ENCODE measurements at regions not wholly inside any gene's neighbourhood (a gene's known extent, or its start where the extent isn't known, plus 50 kb on each side); places are given as distances from the start of the nearest gene placed in this dataset.
"Not testable (repeated sequence)": the region's sequence is repeated elsewhere in the genome, so short reads cannot be mapped to it uniquely, and the experiment has no call there.

- no peak for DNase-seq (ENCODE audit: low spot score)
Measured at GRCh38 chr1:99361406-99361805, 97.1 kb downstream of the PLPPR4 start.

- no peak for DNase-seq (ENCODE audit: low spot score)
Measured at GRCh38 chr1:99363531-99363930, 99.2 kb downstream of the PLPPR4 start.

- no peak for DNase-seq (ENCODE audit: low spot score)
Measured at GRCh38 chr1:99365141-99365540, 100.8 kb downstream of the PLPPR4 start.

- DNase-seq (ENCODE audit: low spot score): no peak
Measured at GRCh38 chr1:99365545-99365944, 101.3 kb downstream of the PLPPR4 start.

GRCh38 chr1:99369154-99369553 is 104.9 kb downstream of the PLPPR4 start:
- DNase-seq (ENCODE audit: low spot score): no peak

GRCh38 chr1:99370476-99370875 is 106.2 kb downstream of the PLPPR4 start:
- DNase-seq (ENCODE audit: low spot score): no peak

- DNase-seq (ENCODE audit: low spot score): no peak
Measured at GRCh38 chr1:99371413-99371812, 107.1 kb downstream of the PLPPR4 start.

GRCh38 chr1:99374109-99374508 is 109.8 kb downstream of the PLPPR4 start:
- DNase-seq (ENCODE audit: low spot score): no peak

- not testable (repeated sequence) for DNase-seq (ENCODE audit: low spot score)
Measured at GRCh38 chr1:99374693-99375092, 110.4 kb downstream of the PLPPR4 start.

GRCh38 chr1:99384021-99384420 is 119.7 kb downstream of the PLPPR4 start:
- no peak for DNase-seq (ENCODE audit: low spot score)

- no peak for DNase-seq (ENCODE audit: low spot score)
Measured at GRCh38 chr1:99385852-99386251, 121.6 kb downstream of the PLPPR4 start.

GRCh38 chr1:99396389-99396788 is 132.1 kb downstream of the PLPPR4 start:
- DNase-seq (ENCODE audit: low spot score): no peak

GRCh38 chr1:99397029-99397428 is 132.7 kb downstream of the PLPPR4 start:
- no peak for DNase-seq (ENCODE audit: low spot score)

- DNase-seq (ENCODE audit: low spot score): no peak
Measured at GRCh38 chr1:99397863-99398262, 133.6 kb downstream of the PLPPR4 start.

GRCh38 chr1:99401556-99401955 is 137.3 kb downstream of the PLPPR4 start:
- not testable (repeated sequence) for DNase-seq (ENCODE audit: low spot score)

- not testable (repeated sequence) for DNase-seq (ENCODE audit: low spot score)
Measured at GRCh38 chr1:99404399-99404798, 140.1 kb downstream of the PLPPR4 start.

- not testable (repeated sequence) for DNase-seq (ENCODE audit: low spot score)
Measured at GRCh38 chr1:99405325-99405724, 141.0 kb downstream of the PLPPR4 start.

GRCh38 chr1:99407018-99407417 is 142.7 kb downstream of the PLPPR4 start:
- DNase-seq (ENCODE audit: low spot score): no peak

GRCh38 chr1:99424087-99424486 is 159.8 kb downstream of the PLPPR4 start:
- DNase-seq (ENCODE audit: low spot score): no peak

- DNase-seq (ENCODE audit: low spot score): no peak
Measured at GRCh38 chr1:99429754-99430153, 165.5 kb downstream of the PLPPR4 start.

- peak; percentile 7 for DNase-seq (ENCODE audit: low spot score)
Measured at GRCh38 chr1:99438656-99439230, 174.5 kb downstream of the PLPPR4 start.

GRCh38 chr1:99439433-99440075 is 175.3 kb downstream of the PLPPR4 start:
- DNase-seq (ENCODE audit: low spot score): no peak

GRCh38 chr1:99441299-99442095 is 177.2 kb downstream of the PLPPR4 start:
- DNase-seq (ENCODE audit: low spot score): peak; percentile 75
